ENCODE measurements at regions not wholly inside any gene's neighbourhood (a gene's known extent, or its start where the extent isn't known, plus 50 kb on each side); places are given as distances from the start of the nearest gene placed in this dataset.
"Not testable (repeated sequence)": the region's sequence is repeated elsewhere in the genome, so short reads cannot be mapped to it uniquely, and the experiment has no call there.

- no peak for DNase-seq
Measured at GRCh38 chr20:29427201-29428060, 1830.0 kb upstream of the DEFB115 start.

- DNase-seq, result no peak
Measured at GRCh38 chr20:29430531-29430930, 1826.9 kb upstream of the DEFB115 start.

DNA sequence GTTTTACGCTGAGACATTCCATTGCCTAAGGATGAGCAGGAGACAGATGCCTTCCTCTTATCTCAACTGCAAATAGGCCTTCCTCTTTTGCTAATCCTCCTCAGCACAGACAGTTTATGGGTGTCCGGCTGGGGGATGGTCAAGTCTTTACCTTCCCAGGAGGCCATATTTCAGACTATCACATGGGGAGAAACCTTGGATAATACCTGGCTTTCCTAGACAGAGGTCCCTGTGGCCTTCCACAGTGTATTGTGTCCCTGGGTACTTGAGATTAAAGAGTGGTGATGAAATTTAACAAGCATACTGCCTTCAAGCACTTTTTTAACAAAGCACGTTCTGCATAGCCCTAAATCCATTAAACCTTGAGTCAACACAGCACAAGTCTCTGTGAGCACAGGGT is 1816.7 kb upstream of the DEFB115 start:
- not testable (repeated sequence) for DNase-seq

GRCh38 chr20:29443206-29443781 is 1814.2 kb upstream of the DEFB115 start:
- not testable (repeated sequence) for DNase-seq

DNA sequence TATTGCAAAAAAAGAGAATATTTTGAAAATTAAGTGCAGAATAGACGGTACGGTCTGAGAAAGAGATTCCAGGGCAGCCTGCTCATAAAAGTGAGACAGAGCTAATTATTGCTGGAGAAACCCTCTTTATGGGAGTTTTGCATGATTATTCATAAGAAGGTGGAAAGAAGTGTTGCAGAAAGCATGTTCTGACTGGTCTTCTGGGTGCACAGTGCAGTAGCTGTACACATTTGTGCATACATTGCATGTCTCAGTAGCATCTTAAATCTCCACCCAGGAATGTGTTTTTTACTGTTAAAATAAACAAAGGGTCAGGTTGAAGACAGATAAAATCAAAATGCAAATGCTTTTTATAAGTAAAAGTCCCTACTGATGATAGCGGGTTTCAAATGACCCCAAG is 1813.6 kb upstream of the DEFB115 start:
- no peak for DNase-seq

- not testable (repeated sequence) for DNase-seq
Measured at GRCh38 chr20:29445050-29445907, 1812.2 kb upstream of the DEFB115 start.

DNA sequence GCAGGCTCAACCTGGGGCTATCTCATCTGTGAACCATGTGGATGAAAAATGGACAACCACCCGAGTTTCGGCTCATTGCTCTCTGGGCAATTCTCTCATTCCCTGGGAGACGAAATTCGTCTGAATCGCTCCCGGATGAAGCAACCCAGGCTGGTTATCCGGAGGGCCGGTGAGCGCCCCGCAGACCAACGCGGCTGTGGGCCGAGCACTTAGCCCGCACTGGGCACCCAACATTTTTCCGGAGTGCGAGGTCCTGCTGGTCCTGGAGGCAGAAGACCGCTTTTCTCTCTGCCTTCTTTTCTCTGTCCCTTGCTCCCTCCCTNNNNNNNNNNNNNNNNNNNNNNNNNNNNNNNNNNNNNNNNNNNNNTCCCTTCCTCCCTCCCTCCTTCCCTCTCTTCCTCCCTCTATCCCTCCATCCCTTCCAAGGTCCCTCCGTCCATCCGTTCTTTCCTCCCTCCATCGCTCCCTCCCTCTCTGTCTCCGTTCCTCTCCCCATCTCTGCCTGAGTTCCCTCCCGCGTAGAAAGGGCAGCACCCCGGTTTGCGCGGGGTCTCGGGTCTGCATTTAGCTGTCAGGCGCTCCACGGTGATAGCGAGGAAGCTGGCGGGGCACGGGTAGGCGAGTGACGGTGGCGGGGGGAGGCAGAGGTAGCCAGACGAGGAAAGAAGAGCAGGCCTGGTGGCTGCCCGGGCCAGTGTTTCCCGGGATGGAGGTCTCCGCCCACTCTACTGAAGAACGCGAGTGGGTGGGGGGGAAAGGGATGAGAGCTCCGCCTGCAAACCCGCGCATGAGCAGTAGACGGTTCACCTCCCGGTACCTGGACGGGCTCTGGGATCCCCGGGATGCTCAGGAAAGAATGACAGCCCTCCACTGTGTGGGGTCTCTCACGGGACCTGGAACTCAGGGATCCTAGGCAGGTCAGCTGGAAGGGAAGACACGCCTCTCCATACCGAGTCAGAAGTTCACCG is 1809.7 kb upstream of the DEFB115 start:
- DNase-seq, result not testable (repeated sequence)

DNA sequence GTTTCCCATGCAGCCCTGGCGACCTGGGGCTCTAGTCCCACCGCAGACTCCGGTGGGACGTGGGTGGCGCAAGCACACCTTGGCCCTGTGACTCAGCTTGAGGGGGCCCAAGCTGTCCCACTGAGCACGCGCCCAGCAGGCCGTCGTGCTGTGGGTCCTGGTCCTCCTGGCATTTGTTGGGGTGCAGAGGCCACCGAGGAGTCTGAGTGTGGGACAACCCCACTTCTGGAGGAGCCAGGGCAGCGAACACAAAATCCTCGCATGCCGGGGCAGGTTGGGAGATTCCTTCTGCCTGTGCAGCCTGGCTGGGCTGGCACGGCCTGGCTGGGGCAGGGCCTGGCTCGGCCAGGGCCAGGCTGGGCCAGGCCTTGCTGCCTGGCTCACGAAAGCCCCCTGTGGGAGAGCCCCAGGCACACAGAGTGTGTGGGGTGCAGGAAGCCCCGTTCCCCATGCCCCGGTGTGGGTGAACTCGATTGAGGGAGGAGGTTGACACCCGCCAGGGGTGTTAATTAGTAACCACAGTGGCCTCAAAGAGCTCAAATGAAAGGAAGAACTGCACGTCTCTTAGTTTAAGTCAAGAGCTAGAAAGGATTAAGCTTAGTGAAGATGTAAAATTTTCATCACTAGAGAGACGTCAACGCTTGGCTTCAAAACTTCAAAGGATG is 1808.5 kb upstream of the DEFB115 start:
- no peak for DNase-seq

DNA sequence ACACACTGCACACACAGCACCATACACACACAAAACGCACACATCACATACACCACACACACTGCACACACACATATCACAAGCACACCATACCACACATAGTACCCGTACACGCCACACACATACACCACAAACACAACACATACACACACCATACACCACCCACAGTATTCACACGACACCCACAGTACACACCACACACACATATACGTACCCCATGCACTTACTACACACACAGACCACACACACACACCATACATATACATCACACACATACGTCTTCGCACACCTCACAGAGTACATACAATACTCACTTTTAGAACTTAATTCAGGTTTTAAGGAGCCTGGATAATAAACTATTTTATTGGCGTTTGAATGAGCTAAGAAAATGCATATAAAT is 1805.3 kb upstream of the DEFB115 start:
- no peak for DNase-seq

- not testable (repeated sequence) for DNase-seq
Measured at GRCh38 chr20:29456987-29457693, 1800.3 kb upstream of the DEFB115 start.

- no peak for DNase-seq
Measured at GRCh38 chr20:29472606-29473005, 1784.9 kb upstream of the DEFB115 start.

GRCh38 chr20:29492840-29493239 is 1764.6 kb upstream of the DEFB115 start:
- DNase-seq, result not testable (repeated sequence)

- DNase-seq, result not testable (repeated sequence)
Measured at GRCh38 chr20:29496767-29497166, 1760.7 kb upstream of the DEFB115 start.

DNA sequence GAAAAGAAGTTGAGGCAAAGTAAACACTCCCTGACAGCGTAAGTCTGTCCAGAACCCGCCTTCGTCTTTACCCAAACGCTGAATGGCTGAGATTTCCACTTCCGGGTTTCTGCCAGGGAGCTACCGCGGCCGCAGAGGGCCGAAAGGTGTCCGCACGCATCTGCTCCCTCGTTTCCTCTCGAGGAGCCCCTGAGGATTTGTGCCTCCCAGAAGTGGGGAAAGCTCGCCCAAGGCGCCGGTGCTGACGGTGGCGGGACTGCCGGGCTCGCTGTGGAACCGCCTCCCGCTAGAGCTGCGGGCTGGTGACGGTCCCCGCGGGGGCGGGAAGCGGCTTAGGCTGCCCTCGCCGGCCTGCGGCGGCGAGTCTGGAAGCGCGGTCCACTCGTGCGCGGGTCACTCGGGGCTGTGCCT is 1760.2 kb upstream of the DEFB115 start:
- no peak for DNase-seq

DNA sequence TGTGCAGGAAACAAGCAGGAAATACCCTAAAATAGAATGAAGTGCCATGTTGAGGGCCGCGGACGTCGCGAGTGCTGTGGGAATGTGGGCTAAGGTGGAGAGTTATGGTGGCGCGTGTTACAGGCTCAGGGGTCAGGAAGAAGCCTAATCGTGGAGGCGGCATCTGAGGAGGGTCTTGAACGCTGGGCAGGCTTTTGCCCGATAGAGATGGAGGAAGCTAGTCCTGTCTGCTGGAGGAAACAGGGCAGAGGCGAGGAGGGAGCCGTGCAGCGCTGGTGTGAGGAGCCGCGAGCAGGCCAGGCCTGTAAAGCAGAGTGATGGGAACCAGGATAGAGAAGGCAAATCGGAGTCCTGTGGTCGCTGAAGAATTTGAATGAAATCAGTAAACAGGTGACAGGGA is 1759.8 kb upstream of the DEFB115 start:
- DNase-seq, result not testable (repeated sequence)

- not testable (repeated sequence) for DNase-seq
Measured at GRCh38 chr20:29500738-29501137, 1756.7 kb upstream of the DEFB115 start.

DNA sequence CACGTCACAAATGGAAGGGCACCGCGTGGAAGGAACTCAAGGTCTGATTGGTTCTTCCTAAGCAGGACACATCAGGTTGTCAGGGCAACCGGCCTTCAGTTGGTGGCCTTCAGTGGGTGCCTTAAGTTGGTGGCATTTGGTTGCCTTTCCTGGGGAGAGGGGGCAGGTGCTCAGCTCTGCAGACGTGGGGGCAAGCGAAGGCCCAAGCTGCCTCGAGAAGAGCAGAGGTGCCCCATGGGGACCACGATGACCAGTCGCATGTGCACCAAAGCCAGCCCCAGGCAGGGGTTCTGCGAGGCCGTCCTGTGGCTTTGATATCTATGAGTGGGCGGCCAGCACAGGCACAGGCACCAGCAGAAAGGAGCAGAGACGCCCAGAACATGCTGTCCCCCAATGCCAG is 1742.8 kb upstream of the DEFB115 start:
- not testable (repeated sequence) for DNase-seq

- DNase-seq, result not testable (repeated sequence)
Measured at GRCh38 chr20:29516847-29517246, 1740.6 kb upstream of the DEFB115 start.

- DNase-seq, result not testable (repeated sequence)
Measured at GRCh38 chr20:29519610-29520241, 1737.7 kb upstream of the DEFB115 start.

- not testable (repeated sequence) for DNase-seq
Measured at GRCh38 chr20:29533566-29534177, 1723.8 kb upstream of the DEFB115 start.

Data from activated naive CD4-positive, alpha-beta T cell (primary cell).